GM23248 (cell line): ENCODE measurements at regions not wholly inside any gene's neighbourhood (a gene's known extent, or its start where the extent isn't known, plus 50 kb on each side); places are given as distances from the start of the nearest gene placed in this dataset.

Experiments
- DNase-seq: peaks from one replicate; pipeline ENCODE4 v3.0.0-alpha.2; 2015
- H2AFZ ChIP-seq: fragments of 200-600 bp; sonication (generic); 2 replicates; pipeline ENCODE4 v1.6.1; 2016; ENCODE audit warnings: antibody characterized with exemption
- H3F3A ChIP-seq: fragments of 200-600 bp; sonication (generic); 2 replicates; pipeline ENCODE4 v1.6.1; 2016; ENCODE audit warnings: mild to moderate bottlenecking, antibody characterized with exemption, mixed run types; ENCODE audit not compliant: insufficient read depth
- H3K27ac ChIP-seq: fragments of 200-600 bp; sonication (generic); 2 replicates; pipeline ENCODE4 v1.5.1; 2016; ENCODE audit warnings: mild to moderate bottlenecking
- H3K27me3 ChIP-seq: fragments of 200-600 bp; sonication (generic); replicated peaks from 2 replicates; pipeline ENCODE4 v1.6.1; 2016; ENCODE audit warnings: mild to moderate bottlenecking; ENCODE audit not compliant: insufficient read depth
- H3K36me3 ChIP-seq: fragments of 200-600 bp; sonication (generic); 2 replicates; pipeline ENCODE4 v1.6.1; 2016; ENCODE audit warnings: low read depth, mild to moderate bottlenecking
- H3K4me1 ChIP-seq: fragments of 200-600 bp; sonication (generic); 2 replicates; pipeline ENCODE4 v1.6.1; 2016; ENCODE audit warnings: mild to moderate bottlenecking; ENCODE audit not compliant: insufficient read depth
- H3K4me2 ChIP-seq: fragments of 200-600 bp; sonication (generic); one replicate; pipeline ENCODE4 v1.6.1; 2016; ENCODE audit warnings: mild to moderate bottlenecking; ENCODE audit not compliant: unreplicated experiment
- H3K4me3 ChIP-seq: fragments of 200-600 bp; sonication (generic); 2 replicates; pipeline ENCODE4 v1.5.1; 2016; ENCODE audit warnings: mild to moderate bottlenecking
- H3K79me2 ChIP-seq: fragments of 200-600 bp; sonication (generic); 2 replicates; pipeline ENCODE4 v1.6.1; 2016; ENCODE audit warnings: mild to moderate bottlenecking; ENCODE audit not compliant: insufficient read depth
- H3K9ac ChIP-seq: fragments of 200-600 bp; sonication (generic); 2 replicates; pipeline ENCODE4 v1.6.1; 2016; ENCODE audit warnings: mild to moderate bottlenecking
- H3K9me2 ChIP-seq: fragments of 200-600 bp; sonication (generic); 2 replicates; pipeline ENCODE4 v1.6.1; 2016; ENCODE audit warnings: mixed run types, mild to moderate bottlenecking, moderate library complexity; ENCODE audit not compliant: insufficient read depth
- H3K9me3 ChIP-seq: fragments of 200-600 bp; sonication (generic); one replicate; pipeline ENCODE4 v1.6.1; 2017; ENCODE audit warnings: low read depth
- H4K20me1 ChIP-seq: fragments of 200-600 bp; sonication (generic); 2 replicates; pipeline ENCODE4 v1.6.0; 2016; ENCODE audit not compliant: insufficient read depth
- EZH2 ChIP-seq: fragments of 200-600 bp; sonication (generic); IDR thresholded peaks from 2 replicates; pipeline ENCODE4 v1.6.1; 2018; ENCODE audit warnings: antibody characterized with exemption, mild to moderate bottlenecking; ENCODE audit not compliant: insufficient read depth, poor library complexity, severe bottlenecking
- EZH2phosphoT487 ChIP-seq: fragments of 200-600 bp; sonication (generic); IDR thresholded peaks from 2 replicates; pipeline ENCODE4 v1.6.1; 2018; ENCODE audit warnings: antibody characterized with exemption, moderate library complexity, mild to moderate bottlenecking, low read depth; ENCODE audit not compliant: insufficient read depth
- WGBS, 2 experiments: methylation state at CpG; one replicate each; pipeline ENCODE4 v1.1.6; 2015 to 2017; ENCODE audit warnings: low lambda C conversion rate in 2 of 2, low coverage in 1 of 2; ENCODE audit errors: missing lambda C conversion rate in 2 of 2; 5-methylcytosine and 5-hydroxymethylcytosine counted together
- in situ Hi-C: fragments of 300-500 bp; cut with MboI; formaldehyde crosslinking; loops from 2 replicates; pipeline ENCODE4 v1.15.0; 2020

GRCh38 chr2:186125625-186126024, 360.4 kb upstream of the ZC3H15 start:
- Histone ChIP-seq H3K79me2 (no peaks in the 10 kb centered on the region), H3K36me3 (no peaks in the 10 kb centered on the region), H3K4me2 (no peak overlapping the region), H4K20me1 (no peaks in the 10 kb centered on the region), H2AFZ (no peak overlapping the region), H3K4me3 (no peak overlapping the region), H3K9ac (no peak overlapping the region), H3K27ac (no peak overlapping the region), H3K4me1 (peaks cover 10% of the 10 kb centered on the region), H3F3A (peaks cover 6% of the 10 kb centered on the region; the same call in 1 of the 2 replicates), H3K9me2 (no peaks in the 10 kb centered on the region; the same call in 1 of the 2 replicates), H3K9me3 (no peaks in the 10 kb centered on the region), H3K27me3 (no peaks in the 10 kb centered on the region)
- in situ Hi-C loops = no loop called here
- no peak for DNase-seq
- WGBS, 2 experiments = 95 to 98% methylated on average over 1 of the region's 1 CpG
- TF ChIP-seq EZH2phosphoT487 (no peak), EZH2 (no peak)

- in situ Hi-C loops = no loop called here
- Histone ChIP-seq H4K20me1 (no peaks in the 10 kb centered on the region), H3K27ac (no peak overlapping the region), H3K4me2 (no peak overlapping the region), H3K9ac (no peak overlapping the region), H3K27me3 (no peaks in the 10 kb centered on the region), H3K9me3 (no peaks in the 10 kb centered on the region), H3K36me3 (no peaks in the 10 kb centered on the region), H3K9me2 (no peaks in the 10 kb centered on the region; the same call in 1 of the 2 replicates), H3F3A (peaks cover 6% of the 10 kb centered on the region; the same call in 1 of the 2 replicates), H3K4me3 (no peak overlapping the region), H2AFZ (no peak overlapping the region), H3K79me2 (no peaks in the 10 kb centered on the region), H3K4me1 (peaks cover 15% of the 10 kb centered on the region)
- DNase-seq = peak; percentile 2
- TF ChIP-seq EZH2 (no peak), EZH2phosphoT487 (no peak)
Observed at GRCh38 chr2:186126181-186126580, 359.9 kb upstream of the ZC3H15 start.

GRCh38 chr2:186129767-186130581, 356.1 kb upstream of the ZC3H15 start:
- Histone ChIP-seq H3K9me3 (no peaks in the 10 kb centered on the region), H3K36me3 (no peaks in the 10 kb centered on the region), H3K27me3 (no peaks in the 10 kb centered on the region), H3K79me2 (no peaks in the 10 kb centered on the region), H3K4me2 (peak overlapping the region; percentile 12), H3K9me2 (no peaks in the 10 kb centered on the region), H2AFZ (no peak overlapping the region), H4K20me1 (no peaks in the 10 kb centered on the region), H3K9ac (no peak overlapping the region), H3K27ac (no peak overlapping the region), H3K4me1 (peaks cover 16% of the 10 kb centered on the region), H3F3A (peaks cover 6% of the 10 kb centered on the region; the same call in 1 of the 2 replicates), H3K4me3 (no peak overlapping the region)
- WGBS, 2 experiments = 90 to 92% methylated on average over 1 of the region's 1 CpG
- in situ Hi-C loops = no loop called here
- DNase-seq = peak; percentile 53
- TF ChIP-seq EZH2phosphoT487 = no peak
- no peak for TF ChIP-seq EZH2

- Histone ChIP-seq H3K4me1 (peaks cover 21% of the 10 kb centered on the region), H3F3A (peaks cover 6% of the 10 kb centered on the region; the same call in 1 of the 2 replicates), H3K4me3 (no peak overlapping the region), H2AFZ (no peak overlapping the region), H4K20me1 (no peaks in the 10 kb centered on the region), H3K9me3 (no peaks in the 10 kb centered on the region), H3K4me2 (no peak overlapping the region), H3K79me2 (no peaks in the 10 kb centered on the region), H3K9me2 (no peaks in the 10 kb centered on the region), H3K36me3 (no peaks in the 10 kb centered on the region), H3K27ac (no peak overlapping the region), H3K27me3 (no peaks in the 10 kb centered on the region), H3K9ac (no peak overlapping the region)
- in situ Hi-C loops = no loop called here
- WGBS, 2 experiments = 52% methylated on average over 3 of the region's 3 CpGs
- no peak for DNase-seq
- TF ChIP-seq EZH2 (no peak), EZH2phosphoT487 (no peak)
Observed at GRCh38 chr2:186130748-186131641, 355.1 kb upstream of the ZC3H15 start.
